Stimulated activated CD4-positive, alpha-beta T cell treated with anti-CD3 and anti-CD28 coated beads, TNF-alpha, amount 100 ng/mL, for 48 hours (primary cell): ENCODE measurements at regions not wholly inside any gene's neighbourhood (a gene's known extent, or its start where the extent isn't known, plus 50 kb on each side); places are given as distances from the start of the nearest gene placed in this dataset.
A peak's percentile ranks its signal among the peaks of the same experiment; 100 is the strongest.
"Not testable (repeated sequence)": the region's sequence is repeated elsewhere in the genome, so short reads cannot be mapped to it uniquely, and the experiment has no call there.

Experiments
- DNase-seq, 3 donors: peaks; one replicate each; pipeline ENCODE4 v3.0.0-alpha.2; 2020; ENCODE audit warnings: low read depth in 3 of 3

- no peak for DNase-seq
Observed at GRCh38 chr2:215832791-215833190, 180.6 kb downstream of the MREG start.

GRCh38 chr2:215831296-215831913 lies 181.9 kb downstream of the MREG start:
- DNase-seq: no peak

GRCh38 chr2:215830304-215830703 lies 183.0 kb downstream of the MREG start:
- DNase-seq: no peak

GRCh38 chr2:215829261-215829660 lies 184.1 kb downstream of the MREG start:
- DNase-seq: no peak

GRCh38 chr2:215828528-215829184 lies 184.7 kb downstream of the MREG start:
- peak; percentile 8 to 21 (median 16) for DNase-seq

- no peak for DNase-seq
Observed at GRCh38 chr2:215826838-215827441, 186.4 kb downstream of the MREG start.

- DNase-seq: no peak
Observed at GRCh38 chr2:215826376-215826775, 187.0 kb downstream of the MREG start.

GRCh38 chr2:215825707-215826106 lies 187.6 kb downstream of the MREG start:
- DNase-seq: no peak

- DNase-seq: not testable (repeated sequence)
Observed at GRCh38 chr2:215821298-215821697, 192.1 kb downstream of the MREG start.

- not testable (repeated sequence) for DNase-seq
Observed at GRCh38 chr2:215819713-215820112, 193.6 kb downstream of the MREG start.

GRCh38 chr2:215817046-215817445 lies 196.3 kb downstream of the MREG start:
- no peak for DNase-seq

- DNase-seq: no peak
Observed at GRCh38 chr2:215816424-215816823, 196.9 kb downstream of the MREG start.

GRCh38 chr2:215815960-215816359 lies 197.4 kb downstream of the MREG start:
- no peak for DNase-seq

GRCh38 chr2:215812966-215813365 lies 200.4 kb downstream of the MREG start:
- no peak for DNase-seq

GRCh38 chr2:215811409-215812345 lies 201.7 kb downstream of the MREG start:
- no peak for DNase-seq

- DNase-seq: no peak
Observed at GRCh38 chr2:215811003-215811402, 202.3 kb downstream of the MREG start.

GRCh38 chr2:215808996-215809395 lies 204.4 kb downstream of the MREG start:
- DNase-seq: no peak

- no peak for DNase-seq
Observed at GRCh38 chr2:215808194-215808593, 205.2 kb downstream of the MREG start.

- DNase-seq: no peak
Observed at GRCh38 chr2:215805493-215805892, 207.9 kb downstream of the MREG start.

- no peak for DNase-seq
Observed at GRCh38 chr2:215803150-215803549, 210.2 kb downstream of the MREG start.

- DNase-seq: no peak
Observed at GRCh38 chr2:215799194-215799593, 214.2 kb downstream of the MREG start.

- no peak for DNase-seq
Observed at GRCh38 chr2:215797676-215798075, 215.7 kb downstream of the MREG start.
